H9 (cell line): ENCODE measurements at regions not wholly inside any gene's neighbourhood (a gene's known extent, or its start where the extent isn't known, plus 50 kb on each side); places are given as distances from the start of the nearest gene placed in this dataset.

ENCODE experiments used
- DNase-seq: peaks from one replicate; pipeline ENCODE4 v3.0.0-alpha.2; 2017
- H2AFZ ChIP-seq: one replicate; pipeline ENCODE4 v1.6.1; 2013; ENCODE audit warnings: mild to moderate bottlenecking, low read length, control low read depth, moderate library complexity
- H2AK5ac ChIP-seq: 2 replicates; pipeline ENCODE4 v1.6.1; 2013; ENCODE audit warnings: low read length, control low read depth, mixed read lengths; ENCODE audit not compliant: insufficient read length
- H2BK120ac ChIP-seq: one replicate; pipeline ENCODE4 v1.6.1; 2013; ENCODE audit warnings: low read depth, mild to moderate bottlenecking, low read length, control low read depth, inconsistent platforms; ENCODE audit not compliant: poor library complexity, severe bottlenecking
- H2BK12ac ChIP-seq: 2 replicates; pipeline ENCODE4 v1.6.1; 2013; ENCODE audit warnings: low read length, control low read depth, mixed read lengths, low read depth; ENCODE audit not compliant: insufficient read length
- H2BK15ac ChIP-seq: 2 replicates; pipeline ENCODE4 v1.6.1; 2013; ENCODE audit warnings: low read depth, low read length, control low read depth
- H2BK20ac ChIP-seq: one replicate; pipeline ENCODE4 v1.6.1; 2013; ENCODE audit warnings: low read depth, mild to moderate bottlenecking, low read length, control low read depth, inconsistent platforms; ENCODE audit not compliant: poor library complexity, severe bottlenecking
- H2BK5ac ChIP-seq: 2 replicates; pipeline ENCODE4 v1.6.1; 2013; ENCODE audit warnings: low read length, control low read depth, mixed read lengths; ENCODE audit not compliant: insufficient read length
- H3K14ac ChIP-seq: 2 replicates; pipeline ENCODE4 v1.6.1; 2013; ENCODE audit warnings: low read length, control low read depth; ENCODE audit not compliant: insufficient read depth
- H3K18ac ChIP-seq: 2 replicates; pipeline ENCODE4 v1.6.1; 2013; ENCODE audit warnings: low read depth, mild to moderate bottlenecking, mixed read lengths, low read length, control low read depth; ENCODE audit not compliant: insufficient read length
- H3K23ac ChIP-seq: 2 replicates; pipeline ENCODE4 v1.6.1; 2013; ENCODE audit warnings: low read length, control low read depth, mixed read lengths, low read depth; ENCODE audit not compliant: insufficient read length
- H3K23me2 ChIP-seq: 2 replicates; pipeline ENCODE4 v1.6.1; 2013; ENCODE audit warnings: low read depth, mild to moderate bottlenecking, mixed read lengths, low read length, control low read depth; ENCODE audit not compliant: insufficient read length, poor library complexity, severe bottlenecking
- H3K27ac ChIP-seq: 2 replicates; pipeline ENCODE4 v1.5.1; 2013; ENCODE audit warnings: low read length, control low read depth, mixed read lengths, low read depth; ENCODE audit not compliant: insufficient read length
- H3K27me3 ChIP-seq: 2 replicates; pipeline ENCODE4 v1.6.1; 2013; ENCODE audit warnings: low read length, control low read depth, inconsistent platforms; ENCODE audit not compliant: insufficient read depth
- H3K4ac ChIP-seq: 2 replicates; pipeline ENCODE4 v1.6.1; 2013; ENCODE audit warnings: low read depth, mild to moderate bottlenecking, control low read depth, inconsistent platforms, low read length, moderate library complexity
- H3K4me1 ChIP-seq: 2 replicates; pipeline ENCODE4 v1.6.1; 2013; ENCODE audit warnings: low read length, control low read depth, inconsistent platforms; ENCODE audit not compliant: insufficient read depth
- H3K4me2 ChIP-seq: 2 replicates; pipeline ENCODE4 v1.6.1; 2013; ENCODE audit warnings: low read length, control low read depth, mixed read lengths; ENCODE audit not compliant: insufficient read length, insufficient read depth
- H3K56ac ChIP-seq: 2 replicates; pipeline ENCODE4 v1.6.1; 2013; ENCODE audit warnings: low read depth, mild to moderate bottlenecking, mixed read lengths, low read length, control low read depth; ENCODE audit not compliant: insufficient read length
- H3K79me1 ChIP-seq: 2 replicates; pipeline ENCODE4 v1.6.1; 2013; ENCODE audit warnings: low read depth, mild to moderate bottlenecking, moderate library complexity, low read length, control low read depth, inconsistent platforms; ENCODE audit not compliant: insufficient read depth, poor library complexity, severe bottlenecking
- H3K79me2 ChIP-seq: 2 replicates; pipeline ENCODE4 v1.6.1; 2013; ENCODE audit warnings: low read length, control low read depth, inconsistent platforms; ENCODE audit not compliant: insufficient read depth
- H3K9ac ChIP-seq: 2 replicates; pipeline ENCODE4 v1.6.1; 2013; ENCODE audit warnings: low read length, control low read depth, mixed read lengths; ENCODE audit not compliant: insufficient read length; ENCODE audit errors: extremely low read depth
- H3K9me3 ChIP-seq: one replicate; pipeline ENCODE4 v1.6.1; 2013; ENCODE audit warnings: low read depth, low read length, inconsistent platforms; ENCODE audit not compliant: control insufficient read depth
- H3T11ph ChIP-seq: one replicate; pipeline ENCODE4 v1.6.1; 2013; ENCODE audit warnings: mild to moderate bottlenecking, low read length, control low read depth, inconsistent platforms
- H4K20me1 ChIP-seq: one replicate; pipeline ENCODE4 v1.6.1; 2013; ENCODE audit not compliant: control insufficient read depth, insufficient read length, insufficient read depth
- H4K5ac ChIP-seq: 2 replicates; pipeline ENCODE4 v1.6.1; 2013; ENCODE audit warnings: low read depth, mild to moderate bottlenecking, mixed read lengths, low read length, control low read depth; ENCODE audit not compliant: insufficient read length
- H4K8ac ChIP-seq: replicated peaks from 2 replicates; pipeline ENCODE4 v1.6.1; 2013; ENCODE audit warnings: low read length, control low read depth, mixed read lengths, low read depth; ENCODE audit not compliant: insufficient read length
- H4K91ac ChIP-seq: 2 replicates; pipeline ENCODE4 v1.6.1; 2013; ENCODE audit warnings: low read depth, mild to moderate bottlenecking, moderate library complexity, mixed read lengths, low read length, control low read depth; ENCODE audit not compliant: insufficient read length
- H3K27ac Mint-ChIP-seq, 3 experiments: 2 replicates in 2 of 3; 3 replicates in 1 of 3; pipeline ENCODE4 v1.8.0; 2020 to 2021; ENCODE audit warnings: mixed read lengths in 3 of 3, mild to moderate bottlenecking in 1 of 3, moderate library complexity in 1 of 3
- H3K27me3 Mint-ChIP-seq: 2 replicates; pipeline ENCODE4 v1.8.0; 2021; ENCODE audit warnings: low read depth, mild to moderate bottlenecking, moderate library complexity, mixed read lengths
- H3K36me3 Mint-ChIP-seq, 3 experiments: 2 replicates in 2 of 3; 3 replicates in 1 of 3; pipeline ENCODE4 v1.8.0; 2020 to 2021; ENCODE audit warnings: low read depth in 3 of 3, mixed read lengths in 3 of 3; ENCODE audit not compliant: insufficient read depth in 1 of 3
- H3K4me1 Mint-ChIP-seq, 2 experiments: 2 replicates each; pipeline ENCODE4 v1.8.0; 2020; ENCODE audit warnings: mixed read lengths in 2 of 2
- H3K4me3 Mint-ChIP-seq, 2 experiments: 2 replicates in 1 of 2; 3 replicates in 1 of 2; pipeline ENCODE4 v1.8.0; 2020 to 2021; ENCODE audit warnings: mild to moderate bottlenecking in 2 of 2, mixed read lengths in 2 of 2, moderate library complexity in 1 of 2
- H3K9me3 Mint-ChIP-seq, 2 experiments: 2 replicates in 1 of 2; 3 replicates in 1 of 2; pipeline ENCODE4 v1.8.0; 2020; ENCODE audit warnings: mild to moderate bottlenecking in 2 of 2, mixed read lengths in 2 of 2, moderate library complexity in 1 of 2
- TF ChIP-seq, protein P1 (sequence below): fragments of 200-600 bp; sonication (generic); conservative IDR thresholded peaks from 3 replicates; pipeline ENCODE4 v1.8.0; 2021; ENCODE audit warnings: antibody characterized with exemption, mild to moderate bottlenecking

DNA sequence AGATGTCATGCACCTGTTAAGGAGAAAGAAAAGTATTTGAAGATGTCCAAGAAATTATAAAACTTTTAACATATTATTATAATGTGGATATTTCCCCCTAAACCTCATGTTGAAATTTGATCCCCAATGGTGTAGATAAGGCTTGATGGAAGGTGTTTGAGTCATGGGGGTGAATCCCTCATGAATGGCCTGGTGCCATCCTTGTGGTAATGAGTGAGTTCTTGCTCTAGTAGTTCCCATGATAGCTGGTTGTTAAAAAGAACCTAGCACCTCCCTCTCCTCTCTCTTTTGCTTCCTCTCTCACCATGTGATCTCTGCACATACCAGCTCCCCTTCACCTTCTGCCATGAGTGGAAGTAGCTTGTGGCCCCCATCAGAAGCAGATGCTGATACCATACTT is 176.6 kb upstream of the NR3C2 start:
- Mint-ChIP-seq H3K36me3 (peaks cover 0 to 5% (median 3%) of the 10 kb centered on the region in 3 experiments; a peak in 3 of 7 replicates), H3K4me1 (no peaks in the 10 kb centered on the region), H3K4me3 (no peak overlapping the region), H3K27me3 (no peaks in the 10 kb centered on the region), H3K9me3 (peaks cover 20% of the 10 kb centered on the region in 2 experiments; a peak in 4 of 5 replicates), H3K27ac (no peak overlapping the region)
- Histone ChIP-seq H3K9me3 (no peaks in the 10 kb centered on the region), H3K23ac (no peak overlapping the region), H3K4ac (no peak overlapping the region), H3K79me2 (no peaks in the 10 kb centered on the region), H2BK12ac (no peak overlapping the region), H3K79me1 (no peaks in the 10 kb centered on the region), H3K18ac (no peak overlapping the region), H3K4me2 (no peak overlapping the region), H4K20me1 (no peaks in the 10 kb centered on the region), H3K27ac (no peak overlapping the region), H3T11ph (no peak overlapping the region), H3K9ac (no peak overlapping the region), H3K23me2 (no peaks in the 10 kb centered on the region), H2AFZ (no peak overlapping the region), H2AK5ac (no peak overlapping the region), H2BK15ac (no peak overlapping the region), H2BK5ac (no peak overlapping the region), H3K4me1 (no peaks in the 10 kb centered on the region), H4K91ac (no peak overlapping the region), H2BK20ac (no peak overlapping the region), H4K5ac (no peak overlapping the region), H3K27me3 (no peaks in the 10 kb centered on the region), H4K8ac (no peak overlapping the region), H2BK120ac (no peak overlapping the region), H3K14ac (no peak overlapping the region), H3K56ac (no peak overlapping the region)
- DNase-seq = no peak
- TF ChIP-seq, protein P1, sequence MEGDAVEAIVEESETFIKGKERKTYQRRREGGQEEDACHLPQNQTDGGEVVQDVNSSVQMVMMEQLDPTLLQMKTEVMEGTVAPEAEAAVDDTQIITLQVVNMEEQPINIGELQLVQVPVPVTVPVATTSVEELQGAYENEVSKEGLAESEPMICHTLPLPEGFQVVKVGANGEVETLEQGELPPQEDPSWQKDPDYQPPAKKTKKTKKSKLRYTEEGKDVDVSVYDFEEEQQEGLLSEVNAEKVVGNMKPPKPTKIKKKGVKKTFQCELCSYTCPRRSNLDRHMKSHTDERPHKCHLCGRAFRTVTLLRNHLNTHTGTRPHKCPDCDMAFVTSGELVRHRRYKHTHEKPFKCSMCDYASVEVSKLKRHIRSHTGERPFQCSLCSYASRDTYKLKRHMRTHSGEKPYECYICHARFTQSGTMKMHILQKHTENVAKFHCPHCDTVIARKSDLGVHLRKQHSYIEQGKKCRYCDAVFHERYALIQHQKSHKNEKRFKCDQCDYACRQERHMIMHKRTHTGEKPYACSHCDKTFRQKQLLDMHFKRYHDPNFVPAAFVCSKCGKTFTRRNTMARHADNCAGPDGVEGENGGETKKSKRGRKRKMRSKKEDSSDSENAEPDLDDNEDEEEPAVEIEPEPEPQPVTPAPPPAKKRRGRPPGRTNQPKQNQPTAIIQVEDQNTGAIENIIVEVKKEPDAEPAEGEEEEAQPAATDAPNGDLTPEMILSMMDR = no peak
